HepG2 (cell line): ENCODE measurements at regions not wholly inside any gene's neighbourhood (a gene's known extent, or its start where the extent isn't known, plus 50 kb on each side); places are given as distances from the start of the nearest gene placed in this dataset.

Source experiments
- BCL6 ChIP-seq: IDR thresholded peaks from 2 replicates; pipeline ENCODE4 v1.6.1; 2016; ENCODE audit warnings: missing genetic modification reagents, missing compliant biosample characterization
- CREM ChIP-seq, 2 experiments: sonication (generic) in 1 of 2; formaldehyde crosslinking in 1 of 2; IDR thresholded peaks; 2 replicates each; pipeline versions ENCODE4 v1.4.0 to v1.6.1; 2016 to 2020; ENCODE audit warnings: antibody characterized with exemption in 1 of 2, mild to moderate bottlenecking in 1 of 2, missing genetic modification reagents in 1 of 2
- CTCF ChIP-seq: sonication (generic); formaldehyde crosslinking; IDR thresholded peaks from 2 replicates; pipeline ENCODE4 v1.5.0; 2020; ENCODE audit warnings: mild to moderate bottlenecking, missing genetic modification reagents, moderate library complexity
- FOXO4 ChIP-seq: sonication (generic); formaldehyde crosslinking; conservative IDR thresholded peaks from 2 replicates; pipeline ENCODE4 v1.8.1; 2023; ENCODE audit warnings: missing genetic modification reagents
- PTBP1 ChIP-seq: fragments of 200-400 bp; formaldehyde crosslinking; IDR thresholded peaks from 2 replicates; pipeline ENCODE4 v1.6.1; 2018; ENCODE audit warnings: low read length, low read depth; ENCODE audit not compliant: poor library complexity, severe bottlenecking
- ZNF274 ChIP-seq: sonication (generic); formaldehyde crosslinking; IDR thresholded peaks from 2 replicates; pipeline ENCODE4 v1.5.1; 2020; ENCODE audit warnings: mild to moderate bottlenecking, missing genetic modification reagents
- ZNF407 ChIP-seq: sonication (generic); formaldehyde crosslinking; IDR thresholded peaks from one replicate; pipeline ENCODE4 v1.5.1; 2020; ENCODE audit warnings: mild to moderate bottlenecking, missing genetic modification reagents; ENCODE audit errors: not compliant biosample characterization

DNA sequence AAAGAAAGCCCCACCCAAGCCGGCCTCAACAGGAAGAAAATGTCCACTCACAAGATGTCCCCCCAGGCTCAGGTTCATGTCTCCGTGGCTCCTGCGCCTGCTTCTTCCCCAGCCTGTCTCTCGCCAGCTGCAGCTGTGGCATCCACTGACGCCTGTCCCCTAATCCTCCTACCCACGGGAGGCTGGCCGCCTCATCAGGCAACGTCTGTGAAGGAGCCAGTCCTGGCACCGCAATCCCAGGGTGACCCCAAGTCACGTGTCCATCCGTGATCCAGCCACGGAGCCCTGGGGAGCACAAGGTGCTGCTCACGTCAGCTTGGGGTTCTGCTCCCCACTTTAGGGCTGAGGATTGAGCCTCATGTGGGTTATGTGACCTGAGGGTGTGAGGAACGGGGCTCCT lies 640.3 kb downstream of the CDH26 start:
- TF ChIP-seq PTBP1 (no peak), ZNF274 (CRISPR knock-in tag) (no peak), FOXO4 (CRISPR knock-in tag) (no peak), CTCF (CRISPR knock-in tag) (no peak), BCL6 (CRISPR knock-in tag) (no peak), CREM (IDR thresholded peaks at IDR 0.05) (no peak), CREM (CRISPR knock-in tag; IDR thresholded peaks at IDR 0.05) (no peak), ZNF407 (CRISPR knock-in tag) (no peak)
